GM18873 (cell line): ENCODE measurements at regions not wholly inside any gene's neighbourhood (a gene's known extent, or its start where the extent isn't known, plus 50 kb on each side); places are given as distances from the start of the nearest gene placed in this dataset.

Experiments
- ATAC-seq: cut with Tn5 transposase; IDR thresholded peaks from one replicate; pipeline ENCODE4 v1.9.1; 2021; ENCODE audit warnings: mild to moderate bottlenecking, moderate library complexity, moderate number of reproducible peaks; ENCODE audit not compliant: unreplicated experiment, low FRiP score

DNA sequence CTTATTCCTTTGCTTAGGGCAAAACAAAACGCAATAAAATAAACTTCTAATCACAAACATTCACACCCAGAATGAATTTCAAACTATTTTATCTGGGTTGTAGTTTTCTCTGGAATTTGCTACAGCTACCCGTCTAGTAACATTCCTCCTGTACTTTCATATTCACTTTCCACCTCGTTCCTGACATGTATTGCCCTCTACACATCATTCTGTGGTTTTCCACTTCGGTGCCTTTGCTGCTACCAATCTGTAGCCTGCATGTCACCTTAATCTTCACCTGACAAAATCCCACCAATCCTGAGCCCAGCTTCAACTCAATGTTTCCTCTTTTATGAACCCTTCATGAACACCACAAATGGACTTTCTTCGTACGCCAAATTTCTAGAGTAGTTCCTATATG lies 694.1 kb upstream of the C9orf72 start:
- ATAC-seq, result no peak

DNA sequence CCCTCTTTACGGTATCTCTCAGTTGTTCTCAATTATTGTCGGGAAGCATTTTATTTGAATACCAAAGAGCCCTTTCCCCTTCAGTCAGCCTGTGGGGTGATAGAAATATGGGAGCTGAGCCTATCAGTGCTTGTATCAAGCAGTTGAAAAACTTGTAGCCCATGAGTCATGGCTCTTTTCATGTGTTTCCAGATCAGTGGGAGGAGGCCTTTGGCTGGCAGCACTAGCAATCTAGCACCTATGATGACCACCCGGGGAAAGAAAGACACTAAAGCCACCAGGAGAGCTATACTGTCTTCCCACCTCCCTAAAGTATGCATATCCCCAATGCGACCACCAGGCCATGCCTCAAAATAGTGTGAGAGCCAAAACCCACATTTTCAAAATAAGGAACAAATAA lies 696.9 kb upstream of the C9orf72 start:
- no peak for ATAC-seq

DNA sequence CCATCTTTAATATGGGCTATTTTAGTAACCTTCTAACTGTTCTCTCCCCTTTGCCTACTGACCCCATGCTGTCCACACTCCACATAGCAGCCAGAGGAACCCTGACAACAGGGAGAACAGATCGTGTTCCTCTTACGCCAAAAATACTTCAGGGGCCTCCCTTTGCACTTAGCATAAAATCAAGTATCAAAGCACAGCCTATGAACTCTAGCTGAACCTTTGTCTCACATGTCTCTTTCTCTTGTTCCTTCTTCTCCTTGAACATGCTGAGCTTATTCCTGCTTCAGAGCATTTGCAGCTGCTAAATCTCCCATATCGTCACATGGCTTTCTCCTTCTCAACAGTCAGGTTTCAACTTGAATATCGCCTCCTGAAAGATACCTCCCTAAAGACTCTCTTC lies 698.8 kb upstream of the C9orf72 start:
- no peak for ATAC-seq

DNA sequence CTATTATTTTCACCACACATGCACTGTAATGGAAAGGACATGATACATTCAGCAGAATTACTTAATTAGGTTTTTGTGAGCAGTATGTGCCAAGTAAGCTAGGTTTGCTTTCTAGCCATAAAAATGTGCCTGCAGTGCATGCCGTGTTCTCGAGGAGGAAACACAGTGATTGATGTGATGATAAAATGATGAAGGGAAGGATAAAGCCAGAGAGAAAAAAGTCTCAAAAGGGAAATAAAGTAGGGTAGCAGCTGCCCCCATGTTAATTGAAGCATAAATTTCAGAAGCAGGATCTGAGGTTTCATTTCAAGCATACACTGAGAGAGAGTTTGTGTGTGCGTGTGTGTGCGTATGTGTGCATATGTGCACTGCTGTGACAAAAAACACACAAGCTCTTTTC lies 714.2 kb upstream of the C9orf72 start:
- ATAC-seq, result no peak

DNA sequence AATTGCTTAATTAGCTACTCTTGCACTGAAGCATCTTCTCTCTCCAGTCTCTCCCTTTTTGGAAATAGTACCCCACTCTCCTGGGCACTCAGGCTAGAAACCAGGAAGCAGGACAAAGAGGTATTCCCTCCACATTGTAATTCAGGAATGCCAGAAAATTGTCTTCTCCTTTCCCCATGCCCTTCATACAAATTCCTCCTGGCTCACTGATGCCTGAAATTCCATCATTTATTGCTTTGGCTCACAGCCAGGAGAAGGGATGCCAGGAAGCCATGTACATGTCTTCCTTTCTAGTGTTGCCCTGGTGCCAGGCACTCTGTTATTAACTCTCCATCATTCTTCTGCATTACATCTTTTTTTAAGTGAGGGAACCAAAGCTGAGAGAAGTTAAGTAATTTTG lies 716.5 kb upstream of the C9orf72 start:
- ATAC-seq, result no peak

DNA sequence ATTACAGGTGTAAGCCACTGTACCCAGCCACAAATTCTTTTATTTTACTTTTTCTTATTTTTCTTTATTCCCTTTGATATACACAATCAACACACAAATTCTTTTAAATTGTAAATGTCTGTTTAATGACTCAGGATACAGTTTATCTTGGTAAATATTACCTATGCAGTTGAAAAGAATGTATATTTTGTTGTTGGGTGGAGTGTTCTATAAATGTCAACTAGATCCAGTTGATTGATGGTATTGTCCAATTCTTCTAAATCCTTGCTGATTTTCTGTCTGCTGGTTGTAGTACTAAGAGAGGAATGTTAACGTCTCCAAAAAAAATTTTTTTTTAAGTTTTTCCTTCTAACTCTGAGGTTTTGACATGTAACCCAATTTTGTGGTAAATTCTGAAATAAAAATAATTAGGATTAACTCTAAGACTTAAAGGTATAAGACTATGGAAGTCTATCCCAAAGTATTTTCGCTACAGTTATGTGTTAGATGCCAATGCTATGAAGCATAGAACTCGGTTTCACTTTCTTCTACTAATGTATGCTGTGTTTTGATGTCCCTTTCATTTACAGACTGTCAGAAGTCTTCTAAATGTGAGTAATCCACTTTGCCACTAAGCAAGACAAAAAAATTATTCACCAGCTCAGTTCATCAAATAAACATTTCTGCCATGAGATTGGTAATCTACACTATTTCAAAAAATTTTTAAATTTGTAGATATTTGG lies 720.2 kb upstream of the C9orf72 start:
- ATAC-seq, result no peak

DNA sequence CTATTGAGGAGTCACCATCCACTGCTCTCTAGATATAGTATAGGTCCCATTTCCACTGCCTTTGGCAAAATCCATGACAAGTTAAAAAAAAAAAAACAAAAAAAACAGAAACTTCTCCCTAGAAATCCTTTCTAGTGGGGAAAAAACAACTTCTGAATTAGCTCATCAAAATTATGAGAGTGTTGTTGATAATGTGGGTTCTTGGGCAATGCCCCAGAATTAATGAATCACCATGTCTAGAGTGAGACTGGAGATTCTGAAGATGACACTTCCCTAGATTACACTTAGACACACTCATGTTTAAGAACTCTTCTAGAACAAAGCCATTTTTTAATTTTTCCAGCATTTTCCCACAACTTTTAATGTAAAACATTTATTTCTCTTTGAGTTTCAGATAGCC lies 728.0 kb upstream of the C9orf72 start:
- ATAC-seq, result no peak

DNA sequence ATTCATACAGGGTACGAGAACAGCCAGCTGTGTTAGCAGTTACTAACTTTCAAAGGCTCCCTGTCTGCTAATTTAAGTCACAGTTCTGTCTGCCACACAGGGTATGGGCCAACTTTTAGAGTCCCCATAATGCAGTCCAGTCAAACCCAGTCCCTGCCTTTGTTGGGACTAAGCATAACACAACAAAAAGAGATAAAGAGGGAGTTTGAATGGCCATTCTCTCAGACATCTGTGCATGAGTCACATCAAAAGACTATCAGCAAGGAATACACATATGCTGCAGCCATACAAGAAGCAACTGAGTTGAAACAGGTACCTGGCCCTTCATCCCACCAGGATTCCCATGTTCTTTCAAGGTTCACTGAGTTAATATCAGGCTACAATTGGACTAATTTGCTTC lies 744.5 kb upstream of the C9orf72 start:
- no peak for ATAC-seq

DNA sequence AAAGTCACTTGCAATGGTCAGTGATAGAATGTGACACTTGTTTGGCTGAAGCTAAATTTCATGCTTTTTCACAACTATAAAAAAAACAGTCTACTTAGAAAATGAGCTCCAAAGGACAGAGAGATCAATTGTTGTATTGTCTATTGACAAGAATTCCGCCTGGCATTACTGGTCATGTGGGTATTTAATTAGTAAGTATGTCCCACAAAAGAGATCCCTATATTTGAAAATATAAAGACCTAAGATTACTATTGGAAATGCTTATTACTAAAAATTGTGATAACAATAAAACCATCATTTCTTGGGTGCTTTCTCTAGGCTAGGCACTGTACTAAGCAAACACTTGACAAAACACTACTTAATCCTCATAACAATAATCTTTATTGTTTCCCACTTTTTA lies 745.2 kb upstream of the C9orf72 start:
- ATAC-seq, result no peak

DNA sequence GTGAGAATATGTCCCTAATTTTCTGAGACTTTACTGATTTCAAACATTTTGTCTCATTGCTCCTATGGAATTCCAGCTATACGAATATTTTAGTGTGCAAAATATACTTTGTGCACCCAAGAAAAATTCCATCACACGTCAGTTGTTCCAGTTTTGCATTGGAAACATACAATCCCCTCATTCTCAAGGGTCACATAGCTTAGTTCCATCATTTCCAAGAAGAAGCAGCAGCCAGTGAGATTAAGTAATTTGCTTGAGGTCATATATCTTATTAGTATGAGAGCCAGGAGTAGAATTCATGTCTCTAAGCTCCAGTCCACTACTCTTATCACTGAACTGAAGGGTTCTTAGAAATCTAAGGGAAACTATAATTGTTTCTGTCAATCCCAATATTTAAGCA lies 746.7 kb upstream of the C9orf72 start:
- no peak for ATAC-seq

DNA sequence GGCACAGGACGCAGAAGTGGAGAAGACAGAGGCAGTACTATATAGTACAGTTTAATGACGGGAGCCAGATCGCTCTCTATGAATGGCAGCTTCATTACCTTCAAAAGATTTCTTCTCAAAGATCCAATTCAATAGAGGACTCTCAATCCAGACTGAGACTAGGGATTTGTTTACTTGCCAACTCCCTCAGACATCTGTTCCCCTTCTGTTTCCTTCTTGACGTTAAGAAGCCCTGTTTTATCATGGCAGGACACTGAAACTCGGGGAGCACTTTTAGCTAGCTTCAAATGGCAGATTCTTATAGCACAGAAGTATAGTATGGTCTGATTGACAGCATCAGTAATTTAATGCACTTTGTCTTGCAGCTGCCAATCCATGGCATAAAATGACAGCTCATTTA lies 747.3 kb upstream of the C9orf72 start:
- no peak for ATAC-seq

DNA sequence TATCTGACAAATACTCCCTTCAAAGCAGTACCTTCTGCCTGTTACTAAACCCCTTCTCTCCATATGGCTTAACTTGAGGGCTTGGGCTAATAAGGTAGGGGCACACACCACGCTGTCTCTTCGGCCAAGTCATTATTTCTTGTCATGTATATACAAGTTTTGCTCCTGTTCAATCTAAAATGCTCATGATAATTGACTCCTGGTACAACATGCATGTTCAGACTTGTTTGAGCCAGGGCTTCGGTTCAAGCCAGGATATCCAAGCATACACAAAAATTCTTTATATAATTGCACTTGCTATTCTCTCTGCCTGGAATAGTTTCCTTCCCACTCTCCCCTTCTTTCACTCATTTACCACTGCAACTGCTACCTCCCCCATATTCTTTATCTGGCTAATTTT lies 756.0 kb upstream of the C9orf72 start:
- no peak for ATAC-seq

DNA sequence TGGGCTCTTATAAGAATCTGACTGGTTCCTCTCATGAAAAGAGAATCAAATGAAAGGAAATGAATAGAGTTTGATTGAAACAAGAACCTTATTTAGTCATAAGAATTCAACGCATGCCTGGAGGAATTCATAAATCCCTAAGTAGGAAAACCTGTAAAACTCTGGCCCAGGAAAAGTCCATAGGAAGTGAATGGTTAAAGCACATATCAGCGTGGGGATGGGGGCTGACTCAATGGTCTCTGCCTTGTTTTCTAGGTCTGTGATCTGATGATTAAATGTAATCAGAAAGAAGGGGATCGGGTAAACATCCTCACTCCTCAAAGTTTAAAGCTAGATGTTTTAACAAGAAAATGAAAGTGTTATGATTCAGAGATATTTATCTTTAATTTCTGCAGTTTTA lies 759.4 kb upstream of the C9orf72 start:
- ATAC-seq, result no peak

DNA sequence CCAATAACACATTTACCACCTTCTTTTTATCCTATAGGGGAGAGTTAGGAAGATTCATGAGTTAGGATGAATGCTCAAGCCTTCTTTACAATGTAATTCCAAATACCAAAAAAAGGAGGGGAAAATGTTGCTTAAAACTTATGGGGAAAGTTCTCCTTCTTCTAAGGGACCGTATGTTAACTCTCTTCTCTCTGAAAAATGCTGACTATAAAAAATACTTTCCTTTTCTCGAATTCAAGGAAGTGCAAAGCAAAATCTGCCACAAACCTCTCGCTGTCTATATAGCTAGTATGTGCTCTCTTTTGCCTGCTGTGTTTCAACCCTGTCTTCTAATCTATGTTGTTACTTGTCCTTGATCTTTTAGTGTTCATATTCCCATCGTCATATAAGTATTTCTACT lies 768.6 kb upstream of the C9orf72 start:
- ATAC-seq, result no peak

DNA sequence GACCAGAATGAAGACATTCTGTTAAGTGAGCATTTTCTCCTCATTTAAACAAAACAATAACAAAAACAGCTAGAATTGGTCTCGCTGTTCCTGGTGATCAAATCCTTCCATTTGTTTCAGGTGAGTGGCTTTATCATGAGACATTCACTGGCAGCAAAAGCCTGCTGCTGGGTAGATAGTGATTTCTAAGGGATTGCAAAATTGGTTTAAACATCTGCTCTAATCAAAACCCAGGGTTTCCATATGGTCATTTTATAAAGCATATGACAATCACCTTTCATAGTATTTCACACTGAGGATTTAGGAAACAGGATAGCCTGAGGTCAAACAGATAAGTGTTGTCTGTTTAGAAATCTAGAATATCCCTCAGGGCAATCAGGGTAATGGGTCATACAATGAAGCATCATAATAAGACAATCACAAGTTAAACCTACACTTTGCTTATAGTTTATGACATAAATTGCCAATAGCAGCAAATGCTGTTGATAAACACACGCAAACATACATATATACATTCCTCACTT lies 769.6 kb upstream of the C9orf72 start:
- ATAC-seq, result no peak

DNA sequence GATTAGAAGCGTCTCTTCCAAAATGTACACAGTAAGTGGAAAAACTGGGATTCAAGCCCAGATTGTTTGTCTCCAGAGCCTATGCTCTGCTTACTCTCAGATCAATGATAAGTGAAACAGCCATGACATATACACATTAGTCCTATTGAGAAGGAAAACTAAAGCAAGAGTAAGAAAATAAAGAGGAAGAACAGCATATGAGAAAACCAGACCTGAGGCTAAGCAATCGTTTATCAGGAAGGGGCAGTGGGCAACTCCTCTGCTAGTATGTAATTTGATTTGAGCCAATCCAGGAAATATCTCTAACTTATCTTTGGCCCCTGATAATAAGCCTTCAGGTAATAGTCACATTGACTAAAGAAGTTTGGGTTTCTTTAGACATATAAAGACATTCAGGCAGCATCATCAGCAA lies 789.9 kb upstream of the C9orf72 start:
- ATAC-seq, result no peak

DNA sequence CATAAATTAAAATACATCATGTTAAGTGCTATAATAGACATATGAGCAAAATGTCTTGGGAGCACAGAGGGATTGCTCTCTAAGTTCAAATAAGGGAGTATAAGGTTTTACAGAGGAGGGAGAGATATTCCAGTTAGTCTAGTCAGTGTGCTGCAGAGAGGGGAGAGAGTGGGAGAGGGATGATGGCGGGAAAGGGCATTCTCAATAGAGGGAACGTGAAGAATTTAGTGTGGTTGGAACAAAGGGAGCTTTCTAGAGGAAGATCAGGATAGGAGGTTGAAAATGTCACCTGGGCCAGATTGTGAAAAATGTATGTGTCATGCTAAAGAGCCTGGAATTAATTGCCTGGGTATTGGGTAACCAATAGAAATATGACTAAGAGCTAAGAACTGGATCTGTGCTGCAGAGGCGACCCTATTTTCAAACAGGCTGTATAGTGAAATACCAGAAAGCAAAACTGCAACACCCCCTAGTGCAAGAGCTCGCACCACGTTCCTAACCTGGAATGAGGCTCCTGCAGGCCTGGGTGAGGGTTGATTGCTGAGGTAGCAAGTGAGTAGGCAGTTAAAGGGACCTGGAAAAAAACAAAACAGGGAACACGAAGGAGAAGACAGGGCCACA lies 791.8 kb upstream of the C9orf72 start:
- no peak for ATAC-seq

DNA sequence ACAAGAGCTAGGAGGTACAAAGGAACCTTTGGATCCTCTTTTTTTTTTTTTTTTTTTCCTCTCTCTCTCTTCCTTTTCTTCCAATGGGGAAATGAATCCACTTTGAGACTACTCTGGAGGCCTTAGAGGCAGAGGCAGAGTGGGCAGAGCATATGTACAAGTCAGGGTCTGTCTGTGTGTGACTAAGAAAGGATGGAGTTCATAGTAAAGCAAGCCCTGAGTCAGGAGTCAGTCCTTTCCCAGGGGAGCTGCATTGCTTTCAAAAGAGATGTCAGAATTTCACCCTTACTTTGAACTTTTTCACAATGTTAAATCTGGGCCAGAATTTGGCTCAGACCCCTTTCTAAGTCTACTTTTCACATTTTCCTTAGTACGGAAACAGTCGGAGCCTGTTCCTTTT lies 792.4 kb upstream of the C9orf72 start:
- ATAC-seq, result no peak

DNA sequence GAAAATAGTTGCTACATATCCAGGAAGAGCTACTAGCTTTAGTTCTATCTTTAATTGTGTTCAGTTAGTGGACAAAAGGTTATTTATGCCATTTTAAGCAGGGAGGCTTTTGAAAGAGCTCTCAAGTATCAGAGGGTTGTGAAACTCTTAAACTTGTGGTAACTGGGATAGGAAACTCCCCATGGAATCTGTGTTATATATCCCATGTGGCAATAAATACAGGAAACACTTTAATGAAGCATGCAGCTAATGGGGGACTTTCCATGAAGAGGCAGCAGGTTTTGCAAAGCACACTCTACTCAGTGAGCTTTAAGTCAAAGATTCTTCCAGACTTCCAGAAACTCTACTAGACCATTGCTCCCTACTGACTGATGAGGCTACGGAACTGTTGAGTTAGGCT lies 805.0 kb upstream of the C9orf72 start:
- no peak for ATAC-seq

DNA sequence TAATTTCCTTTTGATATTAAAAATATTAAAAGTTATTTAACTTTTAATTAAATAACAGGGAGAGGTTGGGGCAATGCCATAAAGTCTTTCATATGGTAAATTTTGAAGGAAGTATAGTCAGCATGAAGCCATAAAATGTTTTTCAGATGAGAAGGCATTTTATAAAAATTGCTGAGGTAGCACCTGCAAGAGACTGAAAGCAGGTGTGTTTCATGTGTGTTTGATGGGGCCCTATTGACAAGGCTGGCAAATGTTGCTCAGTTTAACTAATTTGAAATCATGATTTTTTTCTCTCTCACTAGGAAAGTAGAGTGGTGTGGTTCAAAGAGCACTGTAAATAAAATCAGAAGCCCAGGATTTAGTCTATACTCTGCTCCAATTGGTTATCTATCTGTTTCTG lies 805.8 kb upstream of the C9orf72 start:
- no peak for ATAC-seq

DNA sequence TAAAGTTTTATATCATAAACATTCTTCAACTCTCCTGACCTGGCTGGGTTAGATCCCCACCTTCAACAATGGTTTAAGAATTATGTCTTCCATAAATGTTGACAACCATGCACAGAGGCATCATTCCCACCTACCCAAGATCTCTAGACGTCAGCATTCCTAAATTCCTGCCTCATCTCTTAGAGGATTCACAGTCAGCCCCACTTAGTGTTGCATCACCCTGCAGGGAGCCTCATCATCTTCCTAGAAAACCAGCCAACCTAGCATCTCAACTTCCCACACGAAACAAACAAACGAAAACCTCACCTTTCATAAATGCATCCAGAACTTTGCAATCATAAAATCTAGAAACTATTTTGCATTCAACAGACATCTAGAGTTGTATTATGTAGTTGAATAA lies 816.1 kb upstream of the C9orf72 start:
- no peak for ATAC-seq

DNA sequence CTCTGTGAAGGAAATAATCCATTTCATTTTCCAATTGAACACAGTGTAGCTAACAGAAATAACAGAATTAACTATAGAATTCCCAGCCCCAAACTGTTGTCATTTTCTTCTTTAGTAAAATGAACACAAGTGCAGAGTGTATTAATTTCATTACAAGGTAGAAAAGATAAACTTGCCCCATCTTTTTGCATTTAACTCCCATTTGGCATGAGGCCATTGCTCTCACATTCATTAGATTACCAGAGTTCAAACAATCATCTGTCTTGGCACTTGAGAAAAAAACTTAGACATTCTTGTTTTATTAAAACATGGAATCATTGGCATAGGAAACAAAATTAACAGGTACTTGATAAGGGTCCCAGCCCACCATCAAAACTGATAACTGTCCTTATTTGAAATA lies 821.5 kb upstream of the C9orf72 start:
- ATAC-seq, result no peak
